ENCODE measurements at regions not wholly inside any gene's neighbourhood (a gene's known extent, or its start where the extent isn't known, plus 50 kb on each side); places are given as distances from the start of the nearest gene placed in this dataset.

DNA sequence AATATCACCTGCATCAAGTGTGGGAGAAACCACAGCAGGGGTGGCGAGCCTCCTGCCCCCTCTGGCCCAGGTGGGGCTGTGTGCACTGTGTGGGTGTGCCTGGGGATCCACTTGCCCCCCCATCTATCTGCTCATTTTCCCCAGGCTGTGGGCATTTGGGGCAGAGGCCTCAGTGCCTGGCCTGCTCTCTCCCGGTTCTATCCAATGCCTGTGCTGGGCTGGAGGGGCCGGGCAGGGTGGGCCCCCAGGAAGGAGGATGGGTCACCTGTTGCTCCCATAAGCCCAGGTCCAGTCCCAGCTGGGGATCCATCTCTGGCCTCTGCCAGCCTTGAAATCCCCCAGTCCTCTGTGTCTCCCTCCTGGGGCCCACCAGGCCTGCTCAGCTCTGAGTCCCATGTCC, 105.6 kb downstream of the TMEM121 start:
- TF ChIP-seq, protein P1, sequence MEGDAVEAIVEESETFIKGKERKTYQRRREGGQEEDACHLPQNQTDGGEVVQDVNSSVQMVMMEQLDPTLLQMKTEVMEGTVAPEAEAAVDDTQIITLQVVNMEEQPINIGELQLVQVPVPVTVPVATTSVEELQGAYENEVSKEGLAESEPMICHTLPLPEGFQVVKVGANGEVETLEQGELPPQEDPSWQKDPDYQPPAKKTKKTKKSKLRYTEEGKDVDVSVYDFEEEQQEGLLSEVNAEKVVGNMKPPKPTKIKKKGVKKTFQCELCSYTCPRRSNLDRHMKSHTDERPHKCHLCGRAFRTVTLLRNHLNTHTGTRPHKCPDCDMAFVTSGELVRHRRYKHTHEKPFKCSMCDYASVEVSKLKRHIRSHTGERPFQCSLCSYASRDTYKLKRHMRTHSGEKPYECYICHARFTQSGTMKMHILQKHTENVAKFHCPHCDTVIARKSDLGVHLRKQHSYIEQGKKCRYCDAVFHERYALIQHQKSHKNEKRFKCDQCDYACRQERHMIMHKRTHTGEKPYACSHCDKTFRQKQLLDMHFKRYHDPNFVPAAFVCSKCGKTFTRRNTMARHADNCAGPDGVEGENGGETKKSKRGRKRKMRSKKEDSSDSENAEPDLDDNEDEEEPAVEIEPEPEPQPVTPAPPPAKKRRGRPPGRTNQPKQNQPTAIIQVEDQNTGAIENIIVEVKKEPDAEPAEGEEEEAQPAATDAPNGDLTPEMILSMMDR (IDR thresholded peaks at IDR 0.05) = no peak
- no peak for TF ChIP-seq POLR2A (IDR thresholded peaks at IDR 0.05)
- TF ChIP-seq EP300 (IDR thresholded peaks at IDR 0.05) = no peak
- no peak for TF ChIP-seq POLR2AphosphoS5 (IDR thresholded peaks at IDR 0.05)
